AG08396 (cell line): ENCODE measurements at regions not wholly inside any gene's neighbourhood (a gene's known extent, or its start where the extent isn't known, plus 50 kb on each side); places are given as distances from the start of the nearest gene placed in this dataset.
"Not testable (repeated sequence)": the region's sequence is repeated elsewhere in the genome, so short reads cannot be mapped to it uniquely, and the experiment has no call there.

ENCODE experiments used
- DNase-seq: peaks from one replicate; pipeline ENCODE4 v3.0.0; 2012; ENCODE audit warnings: low spot score, mixed read lengths

GRCh38 chr7:108627476-108628051 lies 57.9 kb downstream of the DNAJB9 start:
- no peak for DNase-seq

GRCh38 chr7:108628678-108629077 lies 59.0 kb downstream of the DNAJB9 start:
- DNase-seq: no peak

GRCh38 chr7:108629651-108630400 lies 60.2 kb downstream of the DNAJB9 start:
- no peak for DNase-seq

- no peak for DNase-seq
Observed at GRCh38 chr7:108634036-108634435, 64.4 kb downstream of the DNAJB9 start.

GRCh38 chr7:108634535-108634934 lies 64.9 kb downstream of the DNAJB9 start:
- no peak for DNase-seq

GRCh38 chr7:108637049-108637621 lies 67.5 kb downstream of the DNAJB9 start:
- DNase-seq: no peak

- DNase-seq: no peak
Observed at GRCh38 chr7:108642126-108642525, 72.5 kb downstream of the DNAJB9 start.

- no peak for DNase-seq
Observed at GRCh38 chr7:108643136-108643535, 73.5 kb downstream of the DNAJB9 start.

GRCh38 chr7:108648989-108649388 lies 79.3 kb downstream of the DNAJB9 start:
- DNase-seq: no peak

- no peak for DNase-seq
Observed at GRCh38 chr7:108650467-108650866, 80.8 kb downstream of the DNAJB9 start.

- DNase-seq: no peak
Observed at GRCh38 chr7:108652886-108653285, 83.2 kb downstream of the DNAJB9 start.

- DNase-seq: no peak
Observed at GRCh38 chr7:108653526-108653925, 83.9 kb downstream of the DNAJB9 start.

GRCh38 chr7:108657140-108657726 lies 87.6 kb downstream of the DNAJB9 start:
- DNase-seq: not testable (repeated sequence)

GRCh38 chr7:108659261-108659660 lies 89.6 kb downstream of the DNAJB9 start:
- no peak for DNase-seq

- no peak for DNase-seq
Observed at GRCh38 chr7:108659867-108660266, 90.2 kb downstream of the DNAJB9 start.

- peak; percentile 31 for DNase-seq
Observed at GRCh38 chr7:108660465-108660864, 90.8 kb downstream of the DNAJB9 start.

- DNase-seq: no peak
Observed at GRCh38 chr7:108662783-108663362, 93.2 kb downstream of the DNAJB9 start.

GRCh38 chr7:108663701-108664100 lies 94.0 kb downstream of the DNAJB9 start:
- no peak for DNase-seq

GRCh38 chr7:108667216-108667615 lies 97.5 kb downstream of the DNAJB9 start:
- no peak for DNase-seq

GRCh38 chr7:108669958-108670357 lies 100.3 kb downstream of the DNAJB9 start:
- DNase-seq: no peak

- DNase-seq: not testable (repeated sequence)
Observed at GRCh38 chr7:108673699-108674098, 104.0 kb downstream of the DNAJB9 start.

- no peak for DNase-seq
Observed at GRCh38 chr7:108684629-108685028, 115.0 kb downstream of the DNAJB9 start.

GRCh38 chr7:108686494-108686893 lies 116.8 kb downstream of the DNAJB9 start:
- no peak for DNase-seq
